A673 (cell line): ENCODE measurements at regions not wholly inside any gene's neighbourhood (a gene's known extent, or its start where the extent isn't known, plus 50 kb on each side); places are given as distances from the start of the nearest gene placed in this dataset.

Experiments used
- BruUV-seq: library from RNA; stranded (reverse); fragments of 400-500 nt; replicated peaks from 2 replicates; lab custom pipeline; 2021; lab: Mats Ljungman, UMichigan
- CTCF ChIA-PET: fragments of 300-600 bp; sonication (Branson Sonifier 250); formaldehyde crosslinking; loops from one replicate; lab custom pipeline; 2022; ENCODE audit warnings: antibody characterized with exemption; lab: Charles Lee
- POLR2A ChIA-PET: fragments of 300-600 bp; sonication (Branson Sonifier 250); formaldehyde crosslinking; loops from one replicate; lab custom pipeline; 2022; ENCODE audit warnings: antibody characterized with exemption; ENCODE audit not compliant: low non-redundant PET; lab: Charles Lee
- DNase-seq: peaks from one replicate; pipeline ENCODE4 v3.0.0-alpha.2; 2015; ENCODE audit warnings: low spot score
- H3K27ac ChIP-seq: fragments of 200-600 bp; sonication (generic); 2 replicates; pipeline ENCODE4 v1.5.1; 2016; ENCODE audit warnings: mixed run types, low read depth, mild to moderate bottlenecking, mixed read lengths, antibody characterized with exemption, low read length; ENCODE audit not compliant: poor library complexity, severe bottlenecking
- H3K27me3 ChIP-seq: fragments of 200-600 bp; sonication (generic); replicated peaks from 2 replicates; pipeline ENCODE4 v1.6.1; 2017; ENCODE audit warnings: mixed run types, low read depth, mild to moderate bottlenecking, mixed read lengths, antibody characterized with exemption, low read length; ENCODE audit not compliant: insufficient read depth, poor library complexity
- H3K36me3 ChIP-seq: fragments of 200-600 bp; sonication (generic); 2 replicates; pipeline ENCODE4 v1.6.1; 2016; ENCODE audit warnings: mixed run types, mild to moderate bottlenecking, mixed read lengths, antibody characterized with exemption, low read length; ENCODE audit not compliant: insufficient read depth, poor library complexity, severe bottlenecking
- H3K4me1 ChIP-seq: fragments of 200-600 bp; sonication (generic); 2 replicates; pipeline ENCODE4 v1.6.1; 2017; ENCODE audit warnings: mixed run types, mild to moderate bottlenecking, mixed read lengths, antibody characterized with exemption, low read length; ENCODE audit not compliant: insufficient read depth, poor library complexity, severe bottlenecking
- H3K4me3 ChIP-seq: fragments of 200-600 bp; sonication (generic); 2 replicates; pipeline ENCODE4 v1.5.1; 2016; ENCODE audit warnings: low read depth, mixed run types, mild to moderate bottlenecking, mixed read lengths, low read length; ENCODE audit not compliant: poor library complexity, severe bottlenecking
- H3K9me3 ChIP-seq: fragments of 200-600 bp; sonication (generic); 2 replicates; pipeline ENCODE4 v1.6.1; 2016; ENCODE audit warnings: mixed run types, low read depth, mild to moderate bottlenecking, mixed read lengths, antibody characterized with exemption, low read length; ENCODE audit not compliant: poor library complexity, severe bottlenecking
- CTCF ChIP-seq: fragments of 300-800, 200-600 bp; sonication (generic); conservative IDR thresholded peaks from 2 replicates; pipeline ENCODE4 v1.5.1; 2017; ENCODE audit warnings: low read depth, mild to moderate bottlenecking, antibody characterized with exemption, low read length, moderate library complexity, mixed read lengths
- EZH2 ChIP-seq: fragments of 200-600 bp; sonication (generic); IDR thresholded peaks from 2 replicates; pipeline ENCODE4 v1.6.1; 2017; ENCODE audit warnings: borderline replicate concordance, low read depth, mild to moderate bottlenecking, mixed read lengths, antibody characterized with exemption, low read length; ENCODE audit not compliant: poor library complexity, severe bottlenecking
- intact Hi-C: fragments of 100-400 bp; cut with micrococcal nuclease; formaldehyde crosslinking; loops from one replicate; pipeline ENCODE4 v1.10.0; 2022; ENCODE audit not compliant: unreplicated experiment

DNA sequence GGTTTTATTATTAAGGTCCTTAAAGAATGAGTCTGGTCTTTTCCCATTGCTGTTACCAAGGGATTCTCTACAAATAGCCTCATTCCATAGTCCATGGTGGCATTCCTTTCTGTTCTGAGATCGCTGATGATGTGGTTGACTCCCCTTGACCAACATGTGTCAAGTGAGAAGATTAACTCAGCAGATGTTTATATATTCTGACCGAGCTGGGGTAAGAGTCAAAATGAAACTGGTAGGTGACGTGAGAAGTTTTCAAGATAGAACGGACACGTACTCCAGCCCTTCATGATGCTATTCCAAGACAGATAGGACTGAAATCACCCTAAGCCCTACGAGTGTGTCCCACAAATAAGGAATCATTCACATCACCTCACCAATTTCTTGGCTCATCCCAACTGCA, 155.5 kb upstream of the WWC1 start:
- intact Hi-C loops: no loop called here
- H3K4me1 ChIP-seq: peaks cover 21% of the 10 kb centered on the region
- no peaks in the 10 kb centered on the region for H3K27me3 ChIP-seq
- H3K36me3 ChIP-seq: peaks cover 5% of the 10 kb centered on the region
- BruUV-seq: no TSS peak
- ChIA-PET POLR2A (no interaction called here), CTCF (no interaction called here)
- no peak for DNase-seq
- H3K27ac ChIP-seq: no peak overlapping the region
- no peaks in the 10 kb centered on the region for H3K9me3 ChIP-seq
- H3K4me3 ChIP-seq: no peak overlapping the region
- TF ChIP-seq EZH2 (no peak), CTCF (no peak)

- TF ChIP-seq CTCF (no peak), EZH2 (no peak)
- no TSS peak for BruUV-seq
- ChIA-PET POLR2A (no interaction called here), CTCF (no interaction called here)
- peaks cover 5% of the 10 kb centered on the region for H3K36me3 ChIP-seq
- DNase-seq: no peak
- H3K9me3 ChIP-seq: no peaks in the 10 kb centered on the region
- peaks cover 21% of the 10 kb centered on the region for H3K4me1 ChIP-seq
- intact Hi-C loops: no loop called here
- no peak overlapping the region for H3K4me3 ChIP-seq
- H3K27ac ChIP-seq: no peak overlapping the region
- no peaks in the 10 kb centered on the region for H3K27me3 ChIP-seq
Observed at GRCh38 chr5:168136340-168136739, 155.1 kb upstream of the WWC1 start.

GRCh38 chr5:168137265-168137664, 154.2 kb upstream of the WWC1 start:
- Histone ChIP-seq H3K4me3 (no peak overlapping the region), H3K9me3 (no peaks in the 10 kb centered on the region), H3K27ac (no peak overlapping the region), H3K36me3 (peaks cover 5% of the 10 kb centered on the region), H3K27me3 (no peaks in the 10 kb centered on the region), H3K4me1 (peaks cover 17% of the 10 kb centered on the region)
- no TSS peak for BruUV-seq
- intact Hi-C loops: no loop called here
- ChIA-PET CTCF (no interaction called here), POLR2A (no interaction called here)
- DNase-seq: no peak
- no peak for TF ChIP-seq CTCF
- TF ChIP-seq EZH2: no peak
